HS-5 (cell line): ENCODE measurements at regions not wholly inside any gene's neighbourhood (a gene's known extent, or its start where the extent isn't known, plus 50 kb on each side); places are given as distances from the start of the nearest gene placed in this dataset.

Experiments
- DNase-seq: peaks from one replicate; pipeline ENCODE4 v3.0.0-alpha.2; 2012; ENCODE audit warnings: low read depth

- no peak for DNase-seq
Observed at GRCh38 chr20:12276011-12276673, 358.4 kb downstream of the BTBD3 start.

GRCh38 chr20:12287575-12287974, 369.9 kb downstream of the BTBD3 start:
- DNase-seq = peak; percentile 3

GRCh38 chr20:12289465-12289864, 371.8 kb downstream of the BTBD3 start:
- no peak for DNase-seq

GRCh38 chr20:12291386-12291785, 373.7 kb downstream of the BTBD3 start:
- DNase-seq = no peak

- DNase-seq = no peak
Observed at GRCh38 chr20:12293900-12294299, 376.2 kb downstream of the BTBD3 start.

- DNase-seq = no peak
Observed at GRCh38 chr20:12294678-12295077, 377.0 kb downstream of the BTBD3 start.

- DNase-seq = no peak
Observed at GRCh38 chr20:12305188-12305950, 387.7 kb downstream of the BTBD3 start.

- no peak for DNase-seq
Observed at GRCh38 chr20:12306107-12306506, 388.4 kb downstream of the BTBD3 start.

GRCh38 chr20:12311094-12311865, 393.6 kb downstream of the BTBD3 start:
- no peak for DNase-seq

- no peak for DNase-seq
Observed at GRCh38 chr20:12315652-12316051, 398.0 kb downstream of the BTBD3 start.

GRCh38 chr20:12316794-12317193, 399.1 kb downstream of the BTBD3 start:
- no peak for DNase-seq

GRCh38 chr20:12317433-12317832, 399.7 kb downstream of the BTBD3 start:
- no peak for DNase-seq

GRCh38 chr20:12318043-12318442, 400.4 kb downstream of the BTBD3 start:
- DNase-seq = no peak

- no peak for DNase-seq
Observed at GRCh38 chr20:12321736-12322135, 404.0 kb downstream of the BTBD3 start.

GRCh38 chr20:12327205-12327604, 409.5 kb downstream of the BTBD3 start:
- DNase-seq = no peak

GRCh38 chr20:12331236-12331635, 413.5 kb downstream of the BTBD3 start:
- no peak for DNase-seq

GRCh38 chr20:12337601-12338000, 419.9 kb downstream of the BTBD3 start:
- no peak for DNase-seq

- DNase-seq = no peak
Observed at GRCh38 chr20:12345978-12346377, 428.3 kb downstream of the BTBD3 start.

- no peak for DNase-seq
Observed at GRCh38 chr20:12353842-12354241, 436.1 kb downstream of the BTBD3 start.

GRCh38 chr20:12354725-12355124, 437.0 kb downstream of the BTBD3 start:
- no peak for DNase-seq

- DNase-seq = no peak
Observed at GRCh38 chr20:12355185-12355584, 437.5 kb downstream of the BTBD3 start.

- no peak for DNase-seq
Observed at GRCh38 chr20:12358006-12358654, 440.4 kb downstream of the BTBD3 start.

GRCh38 chr20:12358655-12359009, 440.9 kb downstream of the BTBD3 start:
- no peak for DNase-seq
